ENCODE measurements at regions not wholly inside any gene's neighbourhood (a gene's known extent, or its start where the extent isn't known, plus 50 kb on each side); places are given as distances from the start of the nearest gene placed in this dataset.

GRCh38 chr1:63022319-63022718 is 238.4 kb downstream of the ATG4C start:
- Histone ChIP-seq H3K4me3 (no peak overlapping the region), H3K27me3 (no peaks in the 10 kb centered on the region), H3K36me3 (no peaks in the 10 kb centered on the region), H3K9me3 (no peaks in the 10 kb centered on the region), H3K27ac (no peak overlapping the region), H3K4me1 (no peaks in the 10 kb centered on the region)
- DNase-seq = no peak
- intact Hi-C loops (cut with DNase I; ENCODE audit: low total_unique reads) = no loop called here
- WGBS, 5 donors = 21 to 44% (median 27%) methylated on average over 1 to 2 of the region's 2 CpGs
- TF ChIP-seq POLR2AphosphoS5 (IDR thresholded peaks at IDR 0.05) (no peak), EP300 (IDR thresholded peaks at IDR 0.05) (no peak), POLR2A (IDR thresholded peaks at IDR 0.05) (no peak), CTCF (IDR thresholded peaks at IDR 0.05) (no peak)

GRCh38 chr1:63023171-63023570 is 239.2 kb downstream of the ATG4C start:
- WGBS, 5 donors = 65 to 79% (median 75%) methylated on average over 7 of the region's 7 CpGs
- no peak for DNase-seq
- no peaks in the 10 kb centered on the region for H3K4me1 ChIP-seq
- no peak for TF ChIP-seq POLR2AphosphoS5 (IDR thresholded peaks at IDR 0.05)
- TF ChIP-seq CTCF (IDR thresholded peaks at IDR 0.05) = no peak
- no peak for TF ChIP-seq POLR2A (IDR thresholded peaks at IDR 0.05)
- TF ChIP-seq EP300 (IDR thresholded peaks at IDR 0.05) = no peak
- no peaks in the 10 kb centered on the region for H3K9me3 ChIP-seq
- no peak overlapping the region for H3K4me3 ChIP-seq
- no peak overlapping the region for H3K27ac ChIP-seq
- H3K36me3 ChIP-seq = no peaks in the 10 kb centered on the region
- peaks cover 0 to 5% (median 0%) of the 10 kb centered on the region in 3 donors for H3K27me3 ChIP-seq
- intact Hi-C loops (cut with DNase I; ENCODE audit: low total_unique reads) = no loop called here

GRCh38 chr1:63023637-63024036 is 239.7 kb downstream of the ATG4C start:
- no peaks in the 10 kb centered on the region for H3K36me3 ChIP-seq
- no peak for DNase-seq
- peaks cover 0 to 8% (median 0%) of the 10 kb centered on the region in 3 donors for H3K27me3 ChIP-seq
- no peak overlapping the region for H3K27ac ChIP-seq
- TF ChIP-seq POLR2A (IDR thresholded peaks at IDR 0.05) (no peak), CTCF (IDR thresholded peaks at IDR 0.05) (no peak), EP300 (IDR thresholded peaks at IDR 0.05) (no peak), POLR2AphosphoS5 (IDR thresholded peaks at IDR 0.05) (no peak)
- no peaks in the 10 kb centered on the region for H3K4me1 ChIP-seq
- WGBS, 5 donors = 92 to 100% (median 97%) methylated on average over 1 of the region's 1 CpG
- H3K9me3 ChIP-seq = peaks cover 0 to under 1% (median 0%) of the 10 kb centered on the region in 4 donors
- intact Hi-C loops (cut with DNase I; ENCODE audit: low total_unique reads) = no loop called here
- no peak overlapping the region for H3K4me3 ChIP-seq

GRCh38 chr1:63024132-63024531 is 240.2 kb downstream of the ATG4C start:
- Histone ChIP-seq H3K4me1 (no peaks in the 10 kb centered on the region), H3K36me3 (no peaks in the 10 kb centered on the region), H3K27me3 (peaks cover 0 to 8% (median 0%) of the 10 kb centered on the region in 3 donors), H3K9me3 (peaks cover 0 to 5% (median 0%) of the 10 kb centered on the region in 4 donors), H3K4me3 (no peak overlapping the region), H3K27ac (no peak overlapping the region)
- TF ChIP-seq POLR2A (IDR thresholded peaks at IDR 0.05) (no peak), EP300 (IDR thresholded peaks at IDR 0.05) (no peak), POLR2AphosphoS5 (IDR thresholded peaks at IDR 0.05) (no peak), CTCF (IDR thresholded peaks at IDR 0.05) (no peak)
- intact Hi-C loops (cut with DNase I; ENCODE audit: low total_unique reads) = no loop called here
- 4 to 15% (median 12%) methylated on average over 1 of the region's 1 CpG for WGBS, 5 donors
- no peak for DNase-seq
